ENCODE measurements at regions not wholly inside any gene's neighbourhood (a gene's known extent, or its start where the extent isn't known, plus 50 kb on each side); places are given as distances from the start of the nearest gene placed in this dataset.

- TF ChIP-seq CTCF (IDR thresholded peaks at IDR 0.05) (no peak), POLR2AphosphoS5 (IDR thresholded peaks at IDR 0.05) (no peak)
Observed at GRCh38 chr5:14004598-14005394, 60.3 kb upstream of the DNAH5 start.

Data from transverse colon (tissue), 4 donors.